ENCODE measurements at regions not wholly inside any gene's neighbourhood (a gene's known extent, or its start where the extent isn't known, plus 50 kb on each side); places are given as distances from the start of the nearest gene placed in this dataset.

DNA sequence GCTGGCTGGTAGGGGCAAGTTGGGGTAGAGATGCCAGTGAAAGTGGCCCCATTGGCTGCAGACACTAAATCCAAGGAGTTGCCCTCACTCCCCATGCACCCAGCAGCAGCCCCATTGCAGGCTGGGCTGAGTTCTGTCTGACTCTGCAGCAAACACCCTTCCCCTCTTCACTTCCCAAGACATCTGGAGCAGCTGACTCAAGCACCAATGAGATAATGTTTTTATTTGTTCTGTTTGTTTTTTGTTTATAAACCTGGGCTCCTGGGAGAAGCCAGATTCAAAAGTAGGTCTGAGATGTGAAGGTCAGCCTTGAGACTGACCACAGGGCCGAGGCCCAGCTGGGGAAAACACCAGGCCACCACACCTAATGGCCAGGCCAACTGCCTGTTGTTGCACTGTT lies 545.9 kb upstream of the KLF4 start:
- no peak for TF ChIP-seq CTCF (IDR thresholded peaks at IDR 0.05)
- no peak for TF ChIP-seq POLR2A (IDR thresholded peaks at IDR 0.05)

Data from adrenal gland (tissue), 5 donors.